HK-2 (cell line): ENCODE measurements at regions not wholly inside any gene's neighbourhood (a gene's known extent, or its start where the extent isn't known, plus 50 kb on each side); places are given as distances from the start of the nearest gene placed in this dataset.

Source experiments
- DNase-seq: peaks from one replicate; pipeline ENCODE4 v3.0.0-alpha.2; 2018; ENCODE audit not compliant: unreplicated experiment

DNA sequence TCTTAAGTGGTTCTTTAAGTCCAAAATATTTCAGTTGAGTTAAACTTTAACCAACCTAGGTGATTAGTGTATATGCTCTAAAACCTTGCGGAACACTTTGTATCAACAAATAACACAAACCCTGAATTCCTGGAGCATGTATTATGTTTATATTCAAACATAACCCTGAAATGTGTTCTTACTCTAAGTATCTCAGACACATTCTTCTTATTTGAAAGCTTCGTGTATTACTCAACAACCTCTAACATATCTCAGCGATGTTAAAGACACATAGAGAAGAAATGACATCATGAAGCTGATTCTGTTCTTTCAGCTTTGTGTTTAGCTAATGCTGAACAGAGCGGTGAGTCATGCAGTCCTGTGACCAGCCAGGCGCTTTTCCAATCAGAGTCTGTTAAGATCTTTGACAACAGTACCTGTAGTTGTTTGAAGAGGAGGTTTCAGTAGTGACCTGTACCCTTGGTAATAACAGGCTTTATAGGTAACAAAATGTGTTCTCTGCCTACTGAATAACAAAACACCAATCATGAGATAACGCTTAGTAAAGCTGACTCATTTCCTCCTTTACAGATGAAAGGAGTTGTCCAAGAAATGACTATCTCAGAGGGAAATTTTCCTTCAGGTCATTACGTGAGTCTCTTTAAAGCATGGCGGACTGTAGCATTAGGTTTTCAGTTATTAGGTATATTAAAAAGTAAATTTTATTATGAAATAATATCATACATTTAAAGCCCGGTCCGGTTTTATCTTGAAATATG, 67.3 kb upstream of the KLF6 start:
- peak; percentile 60 for DNase-seq

DNA sequence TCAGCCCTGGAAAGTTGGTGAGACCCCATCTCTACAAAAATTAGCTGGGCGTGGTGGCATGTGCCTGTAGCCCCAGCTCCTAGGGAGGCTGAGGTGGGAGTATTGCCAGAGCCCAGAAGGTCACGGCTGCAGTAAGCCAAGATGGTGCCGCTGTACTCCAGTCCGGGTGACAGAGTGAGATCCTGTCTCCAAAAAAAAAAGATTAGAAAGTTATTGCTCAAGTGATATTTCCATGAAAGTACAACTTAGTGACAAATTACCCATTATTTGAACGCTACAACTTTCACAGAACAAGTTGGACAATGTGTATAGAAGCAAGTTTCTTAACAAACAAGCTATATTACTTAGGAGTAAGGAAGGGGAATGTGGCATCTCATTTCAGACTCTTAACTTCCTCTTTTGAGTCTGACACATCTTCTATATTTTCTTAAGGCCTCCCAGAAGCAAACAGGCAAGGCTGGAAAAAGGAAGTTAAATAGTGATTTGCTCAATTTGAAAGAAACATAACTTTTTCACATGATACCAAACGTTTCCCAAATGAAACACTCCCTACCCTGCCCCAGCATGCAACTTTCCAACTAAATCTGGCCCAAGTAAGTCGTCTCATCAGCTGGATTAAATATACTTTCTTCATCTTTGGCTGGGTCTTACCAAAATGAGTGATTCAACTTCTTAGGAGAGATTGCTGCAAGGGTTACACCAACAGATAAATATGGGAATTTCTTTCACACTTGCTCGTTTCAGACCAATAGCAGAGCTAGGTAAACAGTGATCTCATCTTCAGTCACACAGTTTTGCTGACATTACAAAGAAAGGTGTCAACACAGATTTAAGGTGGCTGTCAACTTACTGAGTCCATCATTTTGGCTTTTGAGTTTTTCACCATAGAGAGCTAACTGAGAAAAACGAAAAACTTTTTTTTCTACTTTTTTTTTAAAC, 66.3 kb upstream of the KLF6 start:
- DNase-seq = no peak

DNA sequence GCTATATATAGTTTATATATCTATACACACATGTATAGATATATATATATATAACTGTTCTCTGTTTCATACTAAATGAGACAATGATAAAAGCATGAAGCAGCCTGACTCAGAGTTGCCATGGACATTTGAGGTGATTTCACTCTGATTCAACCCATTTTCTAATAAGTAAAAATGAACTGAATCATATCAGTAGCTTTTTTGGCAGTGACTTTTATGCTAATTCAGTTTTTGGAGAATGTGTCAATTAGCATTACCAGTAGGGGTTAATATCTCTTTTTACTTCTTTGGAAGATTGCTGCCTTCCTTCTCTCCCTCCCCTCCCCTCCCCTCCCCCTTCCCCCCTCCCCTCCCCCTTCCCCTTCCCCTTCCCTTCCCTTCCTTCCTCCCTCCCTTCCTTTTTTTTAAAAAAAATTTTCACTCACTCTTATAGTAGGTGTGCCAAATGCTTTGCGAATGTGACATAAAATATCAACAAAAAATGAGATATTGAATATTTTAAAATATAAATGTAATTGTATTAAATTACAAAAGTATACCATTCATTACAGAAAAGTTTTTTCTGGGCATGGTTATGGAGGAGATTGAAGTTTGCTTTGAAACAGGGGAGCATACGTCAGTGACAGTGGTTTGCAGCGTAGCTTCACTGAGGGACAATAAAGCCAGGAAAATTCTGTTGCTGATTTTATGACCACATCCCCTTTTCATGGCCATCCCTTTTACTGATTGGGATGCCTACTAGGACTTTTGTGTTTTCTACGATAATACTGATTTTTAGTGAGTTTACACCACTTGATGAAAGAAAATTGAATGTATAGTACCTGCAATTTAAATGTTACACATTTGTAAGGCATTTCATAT, 64.0 kb upstream of the KLF6 start:
- no peak for DNase-seq

DNA sequence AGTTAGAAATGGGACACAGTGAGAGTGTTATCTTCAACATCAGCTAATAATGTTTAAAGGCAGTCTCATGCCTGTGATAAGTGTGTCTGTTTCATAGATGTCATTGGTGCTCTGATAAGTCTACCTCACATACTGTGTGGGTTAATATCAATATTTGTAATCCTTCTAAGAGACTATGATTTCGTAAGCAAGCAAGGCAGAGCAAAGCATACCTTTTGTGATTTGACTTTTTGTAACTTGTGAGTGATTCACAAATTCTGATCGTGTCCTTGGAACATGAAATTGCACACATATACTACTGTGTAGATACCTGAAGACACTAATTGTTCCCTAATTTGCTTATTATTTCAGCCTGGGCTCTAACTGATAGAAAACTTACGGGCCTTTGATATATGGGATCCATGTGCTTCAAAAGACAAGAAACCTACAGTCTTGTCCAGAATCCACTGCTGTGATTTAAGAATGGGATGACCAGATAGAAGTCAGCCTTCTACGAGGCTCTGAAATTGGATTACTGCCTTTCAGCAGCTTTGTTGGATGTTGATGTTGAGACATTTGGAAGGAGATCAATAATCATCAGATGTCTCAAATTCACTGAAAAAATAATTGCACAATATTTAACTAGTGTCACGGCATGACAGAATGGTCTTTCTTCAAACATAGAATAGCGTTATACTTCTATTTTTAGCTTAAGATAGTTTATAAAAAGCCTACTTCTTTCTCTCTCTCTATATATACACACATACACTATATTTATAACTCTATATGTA, 63.2 kb upstream of the KLF6 start:
- no peak for DNase-seq

DNA sequence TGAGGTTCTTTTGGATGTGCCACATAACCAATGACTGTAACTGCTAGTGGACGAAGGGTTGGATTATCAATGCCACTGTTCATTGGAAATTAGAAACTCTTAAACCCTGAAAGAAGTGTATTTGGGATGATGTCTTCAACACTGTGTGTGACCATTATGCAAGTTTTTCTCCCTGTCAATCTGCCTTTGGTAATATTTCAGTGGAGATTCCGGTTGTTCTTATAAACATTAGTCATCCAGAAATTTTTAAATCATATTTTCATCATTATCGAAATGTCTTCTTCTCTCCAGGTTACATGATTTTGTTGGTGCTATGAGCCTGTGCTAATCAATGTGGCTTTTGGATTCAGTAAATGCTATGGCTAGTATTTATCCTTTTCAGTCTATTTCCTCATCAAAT, 61.7 kb upstream of the KLF6 start:
- DNase-seq = no peak

DNA sequence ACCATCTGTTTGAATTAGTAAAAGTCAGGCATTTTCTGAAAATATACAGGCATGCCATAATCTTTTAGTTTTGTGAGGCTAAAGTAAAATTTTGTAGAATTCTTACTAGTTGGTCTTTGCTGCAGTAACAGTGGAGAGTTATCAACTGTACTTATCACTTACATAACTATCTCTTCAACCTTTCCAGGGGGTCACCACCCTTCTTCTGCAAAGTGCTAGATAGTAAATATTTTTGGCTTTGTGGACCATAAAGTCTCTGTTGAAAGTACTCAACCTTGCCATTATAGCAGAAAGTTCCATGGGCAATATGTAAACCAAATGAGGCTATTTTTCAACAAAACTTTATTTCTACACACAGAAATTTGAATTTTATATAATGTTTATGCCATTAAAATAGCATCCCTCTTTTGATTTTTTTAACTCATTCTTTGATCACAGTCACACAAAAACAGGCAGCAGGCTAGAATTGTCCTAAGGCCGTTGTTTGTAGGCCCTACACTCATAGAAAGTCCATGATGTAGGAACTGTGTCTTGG, 59.5 kb upstream of the KLF6 start:
- no peak for DNase-seq

DNA sequence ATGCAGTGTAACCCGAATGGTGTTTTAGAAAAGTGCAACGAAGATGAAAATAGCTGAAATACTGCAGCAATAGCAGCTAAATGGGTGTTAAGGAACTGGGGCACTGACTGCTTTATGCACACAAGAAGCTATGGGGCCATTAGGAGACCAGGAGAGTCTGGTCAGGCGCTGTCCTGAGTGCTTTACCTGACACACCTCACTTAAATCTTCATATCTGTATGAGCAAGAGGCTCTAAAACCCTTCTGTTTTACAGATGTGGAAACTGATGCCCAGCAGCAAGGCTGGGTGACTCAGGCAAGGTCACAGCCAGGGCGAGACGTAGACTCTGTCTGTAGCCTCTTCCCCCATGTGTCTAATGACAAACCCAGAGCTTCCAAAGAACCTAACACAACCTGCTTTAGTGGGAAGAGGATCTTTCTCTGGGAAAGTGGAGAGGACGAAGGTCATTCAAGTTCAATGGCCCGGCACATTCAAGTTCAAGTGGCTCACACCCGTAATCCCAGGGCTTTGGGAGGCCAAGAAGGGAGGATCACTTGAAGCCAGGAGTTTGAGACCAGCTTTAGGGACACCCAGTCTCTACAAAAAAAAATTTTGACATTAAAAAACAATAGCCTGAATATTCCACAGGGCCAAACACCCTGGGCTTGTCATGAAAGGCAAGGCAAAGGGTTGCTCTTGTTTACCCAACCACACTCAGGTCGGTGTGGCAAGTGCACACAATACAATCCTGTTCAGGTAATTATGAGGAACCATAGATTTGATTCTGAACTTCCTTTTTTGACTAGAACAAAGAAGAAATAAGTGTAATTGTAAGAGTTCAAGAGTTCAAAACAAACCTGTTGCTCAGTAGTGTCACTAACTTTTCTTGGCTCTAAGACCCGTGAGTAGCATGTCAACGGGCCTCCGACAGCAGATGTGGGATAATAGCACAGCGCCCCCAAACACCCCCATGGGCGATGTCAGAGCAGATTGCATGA, 53.7 kb upstream of the KLF6 start:
- no peak for DNase-seq

DNA sequence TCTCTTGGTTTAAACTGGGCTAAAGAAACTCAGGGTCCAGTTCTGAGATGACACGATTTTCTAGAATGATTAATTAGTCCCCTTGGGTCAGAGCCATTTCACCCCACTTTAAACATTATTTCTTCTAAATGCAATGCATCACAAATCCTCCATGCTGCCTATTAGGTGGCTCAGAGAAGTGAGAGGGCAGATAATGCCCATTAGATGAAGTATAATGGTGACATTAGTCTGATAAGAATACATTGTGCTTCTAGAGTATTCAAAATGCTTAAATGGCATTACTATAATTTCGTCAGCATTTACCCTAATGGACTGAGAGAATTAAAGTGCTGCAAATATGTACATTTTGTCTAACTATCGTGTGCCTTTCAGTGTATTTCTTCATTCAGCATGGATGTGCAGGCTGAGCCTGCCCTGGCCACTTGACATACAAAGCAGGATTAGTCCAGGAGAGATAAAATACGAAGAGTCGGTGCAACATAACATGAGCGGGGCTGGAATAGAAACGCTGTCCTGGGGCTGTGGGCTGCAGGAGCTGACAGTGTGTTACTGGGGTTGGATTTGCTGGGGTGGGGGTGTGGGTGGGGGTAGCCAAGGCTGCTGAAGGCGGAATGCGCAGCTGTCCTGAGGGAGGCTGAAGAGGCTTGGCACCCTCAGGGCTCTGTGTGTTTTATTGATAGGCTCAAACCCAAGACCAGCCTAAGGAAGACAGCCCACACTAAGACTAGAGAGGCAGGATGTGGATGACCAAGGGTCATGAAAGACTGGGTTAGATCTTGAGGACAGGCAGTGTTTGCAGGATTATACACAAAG, 52.8 kb upstream of the KLF6 start:
- DNase-seq = no peak

DNA sequence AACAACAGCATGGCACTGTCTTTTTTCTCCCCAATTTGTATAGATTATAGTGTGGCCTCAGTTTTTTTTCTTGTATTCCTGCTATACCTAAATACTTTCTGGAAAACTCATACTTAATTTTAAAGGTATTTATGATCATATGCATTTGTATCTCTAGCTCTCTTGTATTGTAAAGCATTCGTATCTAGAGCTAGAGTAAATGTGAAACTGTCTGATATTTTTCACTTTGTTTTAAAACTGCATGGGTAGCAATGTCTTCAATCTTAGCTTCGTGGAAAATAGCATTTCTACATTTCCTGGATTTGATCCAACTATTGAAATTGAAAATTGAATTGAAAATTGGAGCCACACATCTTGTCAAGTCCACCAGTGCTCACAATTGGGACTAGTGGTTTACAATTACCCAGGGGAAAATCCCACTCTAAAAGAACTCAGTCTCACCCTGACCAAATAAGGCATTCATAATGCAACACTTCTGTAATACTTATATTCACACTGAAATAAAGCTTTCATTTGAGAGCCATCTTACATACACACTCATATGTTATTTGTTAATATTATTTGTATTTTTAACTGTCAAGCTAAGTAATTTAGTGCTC, 51.3 kb upstream of the KLF6 start:
- no peak for DNase-seq

DNA sequence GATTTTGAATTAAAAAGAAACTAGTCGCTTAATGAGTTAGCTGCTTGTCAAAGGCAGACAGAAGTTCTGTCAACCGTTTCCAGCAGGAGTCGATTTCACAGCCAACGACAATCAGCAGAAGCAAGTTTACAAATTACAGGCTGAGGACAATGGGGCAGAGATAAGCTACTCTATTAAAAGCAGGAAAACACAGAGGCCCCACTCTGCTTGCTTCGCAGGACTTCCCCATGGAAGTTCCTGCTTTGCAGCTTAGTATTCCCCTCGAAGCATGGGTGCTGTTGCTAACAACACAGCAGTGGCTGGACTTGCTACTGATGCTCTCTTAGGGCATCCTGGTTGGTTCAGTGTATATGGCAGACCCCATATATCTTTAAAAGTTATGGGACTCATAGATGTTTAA, 50.8 kb upstream of the KLF6 start:
- no peak for DNase-seq

DNA sequence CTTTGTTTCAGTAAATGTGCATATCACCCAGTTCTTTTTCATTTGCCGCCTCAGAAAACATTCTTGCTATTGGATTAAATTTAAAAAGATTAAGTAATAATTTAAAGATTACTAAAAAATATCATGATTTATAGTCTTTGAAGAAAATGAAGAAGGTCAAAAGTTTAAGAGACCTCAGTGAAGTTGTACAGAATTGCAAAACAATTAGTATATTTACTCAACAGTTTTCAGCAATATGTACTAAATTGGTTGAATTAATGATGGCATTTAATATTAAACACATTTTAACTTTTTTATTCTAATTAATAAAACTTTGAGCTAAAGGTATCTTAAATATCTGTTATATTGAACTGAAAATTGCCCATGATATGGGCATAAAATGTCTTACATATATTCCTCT, 49.9 kb upstream of the KLF6 start:
- no peak for DNase-seq
